ENCODE measurements at regions not wholly inside any gene's neighbourhood (a gene's known extent, or its start where the extent isn't known, plus 50 kb on each side); places are given as distances from the start of the nearest gene placed in this dataset.

DNA sequence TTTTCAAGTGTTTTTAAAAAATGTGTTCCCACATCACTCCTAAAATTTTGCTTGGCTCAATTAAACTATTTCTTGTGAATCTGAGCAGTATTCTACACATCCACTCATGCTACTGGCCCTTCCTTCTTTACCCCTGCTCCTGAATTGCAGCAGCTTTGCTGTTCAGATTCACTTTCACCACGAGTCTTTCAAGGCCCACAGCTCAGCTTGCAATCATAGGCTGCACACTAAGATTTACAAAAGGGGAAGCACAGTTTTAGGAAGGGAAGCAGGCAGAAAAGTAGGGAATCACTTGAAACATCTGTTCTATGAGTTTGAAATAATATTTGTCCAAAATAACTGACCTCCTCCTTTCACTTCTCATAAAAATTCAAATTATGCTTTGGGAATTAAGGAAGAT lies 70.9 kb upstream of the EDEM3 start:
- no peak for DNase-seq (ENCODE audit: extremely low read depth, low read depth)
- TF ChIP-seq, protein P1, sequence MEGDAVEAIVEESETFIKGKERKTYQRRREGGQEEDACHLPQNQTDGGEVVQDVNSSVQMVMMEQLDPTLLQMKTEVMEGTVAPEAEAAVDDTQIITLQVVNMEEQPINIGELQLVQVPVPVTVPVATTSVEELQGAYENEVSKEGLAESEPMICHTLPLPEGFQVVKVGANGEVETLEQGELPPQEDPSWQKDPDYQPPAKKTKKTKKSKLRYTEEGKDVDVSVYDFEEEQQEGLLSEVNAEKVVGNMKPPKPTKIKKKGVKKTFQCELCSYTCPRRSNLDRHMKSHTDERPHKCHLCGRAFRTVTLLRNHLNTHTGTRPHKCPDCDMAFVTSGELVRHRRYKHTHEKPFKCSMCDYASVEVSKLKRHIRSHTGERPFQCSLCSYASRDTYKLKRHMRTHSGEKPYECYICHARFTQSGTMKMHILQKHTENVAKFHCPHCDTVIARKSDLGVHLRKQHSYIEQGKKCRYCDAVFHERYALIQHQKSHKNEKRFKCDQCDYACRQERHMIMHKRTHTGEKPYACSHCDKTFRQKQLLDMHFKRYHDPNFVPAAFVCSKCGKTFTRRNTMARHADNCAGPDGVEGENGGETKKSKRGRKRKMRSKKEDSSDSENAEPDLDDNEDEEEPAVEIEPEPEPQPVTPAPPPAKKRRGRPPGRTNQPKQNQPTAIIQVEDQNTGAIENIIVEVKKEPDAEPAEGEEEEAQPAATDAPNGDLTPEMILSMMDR (IDR thresholded peaks at IDR 0.05; ENCODE audit: low read depth, low read length), result no peak

DNA sequence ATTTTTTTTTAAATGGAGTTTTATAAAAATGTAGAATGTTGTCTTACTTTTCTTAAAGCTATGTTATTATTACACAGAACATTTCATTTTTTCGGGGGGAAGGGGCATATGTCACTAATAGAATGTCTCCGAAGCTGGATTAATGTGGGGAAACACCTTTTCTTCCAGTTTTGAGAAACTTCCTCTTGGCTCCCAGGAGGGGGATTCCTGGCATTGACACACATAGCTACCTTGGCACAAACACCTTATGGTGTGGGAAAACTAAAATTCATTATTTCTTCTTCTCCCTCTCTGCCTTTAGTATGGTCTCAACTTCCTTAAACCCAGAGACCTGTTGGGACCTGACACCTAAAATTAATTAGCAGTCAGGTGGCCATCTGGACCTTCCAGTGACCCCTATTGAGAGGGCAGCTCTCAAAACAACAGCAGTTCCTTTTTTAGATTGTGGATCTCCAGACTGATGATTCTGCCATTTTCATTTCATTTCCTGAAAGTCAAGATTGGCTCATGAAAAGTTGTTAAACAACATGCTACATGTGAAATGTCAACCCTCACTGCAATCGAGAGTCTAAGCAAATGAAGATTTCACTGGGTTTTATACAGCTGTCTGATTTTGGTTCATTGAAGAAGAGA lies 70.1 kb upstream of the EDEM3 start:
- no peak for DNase-seq (ENCODE audit: extremely low read depth, low read depth)
- TF ChIP-seq, protein P1 (IDR thresholded peaks at IDR 0.05; ENCODE audit: low read depth, low read length), result no peak

DNA sequence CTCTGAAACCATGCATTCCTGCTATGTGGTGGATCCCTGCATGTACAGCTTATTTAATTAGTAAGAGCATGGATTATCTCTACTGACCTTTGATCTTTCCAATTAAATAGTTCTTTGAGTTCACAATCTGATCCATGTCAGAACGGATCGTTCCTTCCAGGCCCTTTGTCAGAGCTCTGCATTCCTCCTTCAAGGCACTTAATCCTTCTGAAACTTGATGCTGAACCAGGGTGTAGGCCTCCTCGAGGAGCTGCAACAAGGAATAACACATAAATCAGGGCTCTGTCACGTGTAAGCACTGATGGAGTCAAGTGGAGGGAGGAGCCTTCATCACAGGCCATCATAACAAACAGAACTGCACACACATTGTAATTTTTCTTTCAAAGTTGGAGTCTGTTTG lies 68.4 kb upstream of the EDEM3 start:
- DNase-seq (ENCODE audit: extremely low read depth, low read depth), result no peak

DNA sequence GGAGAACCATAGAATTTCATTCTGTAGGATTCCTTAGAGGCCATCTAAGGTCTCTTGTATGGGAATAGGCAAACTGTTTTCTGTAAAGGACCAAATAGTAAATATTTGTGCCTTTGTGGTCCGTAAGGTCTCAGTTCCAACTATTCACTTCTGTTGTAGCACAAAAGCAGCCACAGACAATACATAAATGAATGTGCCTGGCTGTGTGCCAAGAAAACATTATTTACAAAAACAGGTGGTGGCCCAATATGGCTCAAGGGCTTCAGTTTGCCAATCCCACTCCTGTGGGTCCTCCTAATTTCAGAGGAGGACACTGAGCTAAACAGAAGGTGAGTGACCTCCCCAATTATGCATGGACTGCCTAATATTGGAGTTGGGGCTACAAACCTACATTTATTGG lies 67.6 kb upstream of the EDEM3 start:
- TF ChIP-seq, protein P1 (IDR thresholded peaks at IDR 0.05; ENCODE audit: low read depth, low read length), result no peak
- no peak for DNase-seq (ENCODE audit: extremely low read depth, low read depth)

More for the DNA sequence above, 68.4 kb upstream of the EDEM3 start:
- TF ChIP-seq, protein P1 (IDR thresholded peaks at IDR 0.05; ENCODE audit: low read depth, low read length), result no peak

DNA sequence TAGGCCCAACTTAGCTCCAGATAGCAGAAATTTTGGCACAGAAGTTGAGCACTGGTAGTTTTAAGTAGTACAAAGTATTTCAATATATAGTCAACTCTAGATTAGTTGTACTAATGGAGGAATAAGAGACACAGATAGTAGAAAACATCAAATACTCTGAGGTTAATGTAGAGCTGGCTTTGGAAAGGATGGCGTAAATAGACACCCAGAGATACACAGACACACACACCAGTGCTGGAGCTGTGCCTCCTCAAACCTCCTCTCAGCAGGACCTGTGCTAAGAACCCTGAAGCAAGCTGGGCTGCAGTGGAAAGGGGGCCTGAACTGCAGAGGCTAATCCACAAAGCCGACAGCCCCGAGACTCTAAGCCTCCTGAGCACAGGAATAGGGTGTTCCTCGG lies 67.0 kb upstream of the EDEM3 start:
- TF ChIP-seq, protein P1 (IDR thresholded peaks at IDR 0.05; ENCODE audit: low read depth, low read length), result no peak

DNA sequence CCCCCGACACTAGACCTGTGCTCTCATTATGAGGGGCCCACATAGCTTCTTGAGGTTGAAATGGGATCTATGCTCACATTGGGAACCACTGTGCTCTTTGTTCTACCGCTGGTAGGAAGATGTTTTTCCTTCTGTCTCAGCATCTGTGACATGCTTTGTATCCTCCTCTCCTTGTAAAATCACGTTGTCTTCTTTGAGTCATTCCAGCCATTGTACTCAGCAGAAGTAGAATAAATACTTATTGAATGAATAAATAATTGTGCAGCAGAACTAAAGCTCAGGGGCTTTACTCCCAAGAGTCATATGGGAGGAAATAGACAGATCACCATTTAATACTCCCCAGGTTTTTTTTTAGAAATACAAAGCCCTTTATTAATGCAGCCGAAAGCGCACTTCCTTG lies 66.3 kb upstream of the EDEM3 start:
- DNase-seq (ENCODE audit: extremely low read depth, low read depth), result no peak
- TF ChIP-seq, protein P1 (IDR thresholded peaks at IDR 0.05; ENCODE audit: low read depth, low read length), result no peak

More for the DNA sequence above, 67.0 kb upstream of the EDEM3 start:
- DNase-seq (ENCODE audit: extremely low read depth, low read depth), result no peak

DNA sequence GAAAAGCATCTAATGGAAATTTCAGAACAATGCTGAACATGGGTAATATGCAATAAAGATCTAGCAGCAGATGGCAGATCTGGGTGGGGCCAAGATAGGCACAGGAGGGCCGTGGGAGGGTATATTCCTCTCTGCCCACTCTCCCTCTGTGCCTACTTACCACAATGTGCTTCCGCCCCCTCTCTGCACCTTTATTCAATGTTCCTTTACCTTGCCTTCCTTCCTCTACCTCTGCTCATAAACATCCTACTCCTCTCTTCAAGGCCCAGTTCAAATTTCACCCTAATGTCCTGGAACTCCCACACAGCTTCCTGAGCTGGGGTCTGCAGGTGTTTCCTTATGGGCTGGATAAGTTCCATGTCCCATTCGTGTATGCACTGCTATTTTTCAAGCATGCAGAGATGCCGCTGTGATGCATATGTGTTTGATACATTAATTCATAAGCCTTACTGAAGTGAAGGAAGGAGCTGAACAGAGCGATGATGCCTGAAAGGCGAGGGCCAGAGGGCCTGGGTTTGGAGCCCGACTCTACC lies 65.6 kb upstream of the EDEM3 start:
- no peak for DNase-seq (ENCODE audit: extremely low read depth, low read depth)
- TF ChIP-seq, protein P1 (IDR thresholded peaks at IDR 0.05; ENCODE audit: low read depth, low read length), result no peak

All from AG09319 (cell line).